Transverse colon (tissue), 4 donors: ENCODE measurements at regions not wholly inside any gene's neighbourhood (a gene's known extent, or its start where the extent isn't known, plus 50 kb on each side); places are given as distances from the start of the nearest gene placed in this dataset.

Experiments
- EP300 ChIP-seq: sonication (generic); formaldehyde crosslinking; IDR thresholded peaks from one replicate; pipeline ENCODE4 v1.6.1; 2017; ENCODE audit warnings: antibody characterized with exemption, low read depth
- POLR2A ChIP-seq: fragments of 450-650 bp; IDR thresholded peaks from one replicate; pipeline ENCODE4 v1.6.1; 2016; ENCODE audit warnings: antibody characterized with exemption, mild to moderate bottlenecking, moderate library complexity
- POLR2AphosphoS5 ChIP-seq, 3 donors: sonication (generic); formaldehyde crosslinking; IDR thresholded peaks; one replicate each; pipeline ENCODE4 v1.6.1; 2016; ENCODE audit warnings: antibody characterized with exemption in 3 of 3
- TF ChIP-seq, protein P1 (sequence below), 5 experiments: fragments of 200-600 bp in 3 of 5; fragments of 450-650 bp in 2 of 5; sonication (generic) in 3 of 5; IDR thresholded peaks; 1 replicate in 2 of 5; 2 replicates in 3 of 5; pipeline ENCODE4 v1.5.1; 2016 to 2017; ENCODE audit warnings: antibody characterized with exemption in 5 of 5, inconsistent platforms in 3 of 5, mild to moderate bottlenecking in 2 of 5, moderate library complexity in 1 of 5

DNA sequence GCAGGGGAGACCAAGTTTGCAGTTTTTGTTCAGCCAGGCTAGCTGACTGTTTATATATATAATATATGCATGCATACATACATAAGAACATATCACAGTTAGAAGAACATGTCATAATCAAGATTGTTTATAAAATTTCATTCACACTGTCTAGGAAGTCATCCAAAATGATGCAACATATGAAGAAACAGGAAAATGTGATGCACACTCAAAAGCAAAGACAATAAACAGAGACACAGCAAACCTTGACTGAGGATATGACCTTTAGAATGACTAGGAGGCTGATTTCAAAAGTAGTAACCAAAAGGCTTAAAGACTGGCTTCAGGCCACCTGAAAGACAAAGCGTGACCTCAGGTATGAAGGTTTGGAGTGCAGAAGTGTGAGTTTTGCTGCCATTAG lies 166.2 kb upstream of the NDN start:
- TF ChIP-seq, protein P1, sequence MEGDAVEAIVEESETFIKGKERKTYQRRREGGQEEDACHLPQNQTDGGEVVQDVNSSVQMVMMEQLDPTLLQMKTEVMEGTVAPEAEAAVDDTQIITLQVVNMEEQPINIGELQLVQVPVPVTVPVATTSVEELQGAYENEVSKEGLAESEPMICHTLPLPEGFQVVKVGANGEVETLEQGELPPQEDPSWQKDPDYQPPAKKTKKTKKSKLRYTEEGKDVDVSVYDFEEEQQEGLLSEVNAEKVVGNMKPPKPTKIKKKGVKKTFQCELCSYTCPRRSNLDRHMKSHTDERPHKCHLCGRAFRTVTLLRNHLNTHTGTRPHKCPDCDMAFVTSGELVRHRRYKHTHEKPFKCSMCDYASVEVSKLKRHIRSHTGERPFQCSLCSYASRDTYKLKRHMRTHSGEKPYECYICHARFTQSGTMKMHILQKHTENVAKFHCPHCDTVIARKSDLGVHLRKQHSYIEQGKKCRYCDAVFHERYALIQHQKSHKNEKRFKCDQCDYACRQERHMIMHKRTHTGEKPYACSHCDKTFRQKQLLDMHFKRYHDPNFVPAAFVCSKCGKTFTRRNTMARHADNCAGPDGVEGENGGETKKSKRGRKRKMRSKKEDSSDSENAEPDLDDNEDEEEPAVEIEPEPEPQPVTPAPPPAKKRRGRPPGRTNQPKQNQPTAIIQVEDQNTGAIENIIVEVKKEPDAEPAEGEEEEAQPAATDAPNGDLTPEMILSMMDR (IDR thresholded peaks at IDR 0.05) = no peak
- TF ChIP-seq POLR2A (no peak), POLR2AphosphoS5 (IDR thresholded peaks at IDR 0.05) (no peak), EP300 (no peak)
